ENCODE measurements at regions not wholly inside any gene's neighbourhood (a gene's known extent, or its start where the extent isn't known, plus 50 kb on each side); places are given as distances from the start of the nearest gene placed in this dataset.
"Not testable (repeated sequence)": the region's sequence is repeated elsewhere in the genome, so short reads cannot be mapped to it uniquely, and the experiment has no call there.

- no peak for DNase-seq
Observed at GRCh38 chr6:50899306-50899870, 80.7 kb downstream of the TFAP2B start.

DNA sequence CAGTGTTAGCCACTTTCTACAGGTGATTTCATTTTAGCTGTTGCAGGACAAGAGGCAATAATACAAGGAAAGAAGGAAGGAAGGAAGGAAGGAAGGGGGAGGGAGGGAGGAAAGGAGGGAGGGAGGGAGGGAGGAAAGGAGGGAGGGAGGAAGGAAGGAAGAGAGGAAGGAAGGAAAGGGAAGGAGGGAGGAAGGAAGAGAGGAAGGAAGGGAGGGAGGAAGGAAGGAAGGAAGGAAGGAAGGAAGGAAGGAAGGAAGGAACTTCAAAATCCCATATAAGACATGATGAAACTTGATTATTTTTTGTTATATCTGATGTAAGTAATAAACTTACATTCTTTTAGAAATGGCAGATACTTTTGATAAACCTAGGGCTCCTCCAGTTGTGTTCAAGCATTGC lies 83.6 kb downstream of the TFAP2B start:
- DNase-seq, result no peak

DNA sequence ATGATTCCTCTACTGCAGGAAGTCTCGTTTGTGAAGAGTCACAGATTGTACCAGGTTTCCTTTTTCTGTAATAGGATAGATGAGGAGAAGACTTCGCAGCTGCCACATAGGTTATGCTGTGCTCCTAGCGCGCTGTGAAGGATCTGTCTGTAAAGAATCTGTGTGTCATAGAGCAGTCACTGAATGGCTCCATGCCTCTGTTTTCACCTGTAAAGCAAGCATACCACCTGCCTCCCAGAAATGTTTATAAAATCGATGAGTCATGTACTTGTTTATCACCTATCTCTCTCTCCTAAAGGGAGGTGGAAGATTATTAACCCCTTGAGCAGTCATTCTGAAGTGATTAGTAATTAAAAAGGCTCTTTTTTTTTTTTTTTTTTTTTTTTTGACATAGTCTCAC lies 86.6 kb downstream of the TFAP2B start:
- DNase-seq, result no peak

DNA sequence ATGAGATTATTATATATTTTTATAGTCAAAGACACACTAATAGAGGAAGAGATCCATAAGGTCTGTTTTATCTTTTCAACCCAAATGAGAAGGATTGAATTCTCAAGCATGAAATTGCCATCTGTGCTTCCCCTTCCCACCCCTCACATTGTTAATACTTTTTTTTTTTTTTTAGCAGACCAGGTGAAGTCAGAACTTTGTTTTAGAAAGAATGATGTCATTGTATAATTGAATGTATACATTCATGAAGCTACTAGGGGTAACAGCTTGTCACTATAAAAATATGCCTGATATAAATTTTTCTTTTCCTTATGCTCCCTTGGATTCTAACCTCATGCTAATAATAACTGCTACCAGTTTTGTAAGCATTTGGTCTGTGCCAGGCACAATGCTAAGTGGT lies 88.9 kb downstream of the TFAP2B start:
- no peak for DNase-seq

GRCh38 chr6:50913105-50913770 lies 94.6 kb downstream of the TFAP2B start:
- DNase-seq, result no peak

GRCh38 chr6:50921378-50921777 lies 102.7 kb downstream of the TFAP2B start:
- DNase-seq, result not testable (repeated sequence)

DNA sequence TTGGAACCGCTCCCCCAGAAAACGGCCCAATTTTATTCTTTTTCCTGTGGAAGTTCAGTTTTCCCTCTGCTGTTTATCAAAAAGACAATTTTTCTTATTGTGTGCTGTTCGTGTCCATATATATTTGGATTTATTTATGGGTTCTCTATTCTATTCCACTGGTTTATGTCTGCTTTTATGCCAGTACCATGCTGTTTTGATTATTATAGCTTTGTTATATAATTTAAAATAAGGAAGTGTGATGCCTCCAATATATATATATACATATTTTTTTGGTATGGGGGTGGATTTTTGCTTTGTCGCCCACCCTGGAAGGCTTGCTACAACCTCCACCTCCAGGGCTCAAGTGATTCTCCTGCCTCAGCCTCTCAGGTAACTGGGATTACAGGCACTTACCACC lies 103.3 kb downstream of the TFAP2B start:
- no peak for DNase-seq

DNA sequence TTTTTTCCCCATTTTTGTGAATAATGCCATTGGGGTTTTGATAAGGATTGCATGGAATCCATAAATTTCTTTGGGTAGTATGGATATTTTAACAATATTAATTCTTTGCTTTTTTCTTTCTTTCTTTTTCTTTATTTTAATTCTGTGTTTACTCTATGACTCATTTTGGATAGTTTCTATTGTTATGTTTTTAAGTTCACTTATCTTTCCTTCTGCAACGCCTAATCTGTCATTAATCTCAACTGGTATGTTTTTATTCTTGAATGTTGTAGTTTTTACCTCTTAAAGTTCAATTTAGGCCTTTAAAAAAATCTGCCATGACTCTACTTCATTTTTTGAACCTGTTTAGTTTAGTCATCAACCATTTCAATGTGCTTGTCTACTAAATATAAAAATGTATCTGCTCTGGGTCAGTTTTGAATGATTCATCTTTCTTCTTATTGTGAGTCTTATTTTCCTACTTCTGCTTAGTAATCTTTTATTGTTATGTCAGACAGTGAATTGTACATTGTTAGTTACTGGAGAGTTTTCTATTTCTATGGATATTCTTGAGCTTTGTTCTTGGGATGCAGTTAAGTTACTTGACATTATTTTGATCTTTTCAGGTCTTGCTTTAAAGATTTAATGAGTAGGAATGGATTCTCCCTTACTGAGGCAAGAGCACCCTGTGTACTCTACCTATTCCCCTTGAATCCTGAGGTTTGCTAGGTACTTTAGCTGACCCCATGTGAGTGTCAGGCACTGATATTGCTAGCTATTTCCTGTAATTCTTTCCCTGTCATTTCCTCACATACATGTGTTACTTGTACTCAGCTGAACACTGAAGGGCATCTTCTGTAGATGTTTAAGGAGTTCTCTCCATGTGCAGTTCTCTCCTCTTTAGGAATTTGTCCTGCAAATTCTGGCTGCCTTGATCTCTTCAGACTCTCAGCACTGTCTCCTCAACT lies 104.2 kb downstream of the TFAP2B start:
- DNase-seq, result no peak

DNA sequence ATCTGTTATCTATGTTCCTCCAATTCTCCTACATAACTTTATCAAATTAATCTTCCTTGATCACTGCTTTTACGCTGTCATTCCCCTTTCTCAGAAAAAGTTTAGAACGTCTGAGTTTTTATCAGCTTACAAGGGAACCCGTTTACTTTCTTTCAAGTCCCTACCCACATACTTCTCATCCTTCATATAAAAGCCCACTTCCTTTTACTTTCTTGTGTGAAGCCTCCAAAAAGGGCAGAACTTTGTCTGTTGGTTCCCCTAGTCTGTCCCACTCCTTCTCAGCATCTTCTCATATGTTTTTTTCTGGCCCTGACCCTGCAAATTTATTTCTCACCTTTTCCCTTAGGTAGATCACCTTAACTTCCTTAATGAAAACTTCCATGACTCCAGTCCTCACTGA lies 106.1 kb downstream of the TFAP2B start:
- no peak for DNase-seq

- DNase-seq, result no peak
Observed at GRCh38 chr6:50925548-50925947, 106.9 kb downstream of the TFAP2B start.

DNA sequence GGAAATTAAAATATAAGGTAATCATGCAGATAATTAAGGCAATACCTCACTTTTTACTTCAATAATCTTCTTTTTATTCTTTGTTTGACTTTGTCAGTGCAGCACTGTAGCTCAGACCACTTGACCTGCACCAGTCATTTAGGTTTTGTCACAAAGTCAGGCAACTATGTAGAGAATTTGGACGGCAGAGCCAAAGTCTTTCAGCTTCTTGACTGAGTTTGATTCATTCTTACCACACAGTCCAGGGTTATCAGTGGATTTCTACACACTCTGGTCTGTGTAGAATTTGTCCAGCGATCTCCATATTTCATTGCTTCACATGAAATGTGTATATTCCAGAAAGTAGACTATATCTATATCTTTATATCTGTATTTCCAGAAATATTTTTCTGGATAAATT lies 107.3 kb downstream of the TFAP2B start:
- no peak for DNase-seq

DNA sequence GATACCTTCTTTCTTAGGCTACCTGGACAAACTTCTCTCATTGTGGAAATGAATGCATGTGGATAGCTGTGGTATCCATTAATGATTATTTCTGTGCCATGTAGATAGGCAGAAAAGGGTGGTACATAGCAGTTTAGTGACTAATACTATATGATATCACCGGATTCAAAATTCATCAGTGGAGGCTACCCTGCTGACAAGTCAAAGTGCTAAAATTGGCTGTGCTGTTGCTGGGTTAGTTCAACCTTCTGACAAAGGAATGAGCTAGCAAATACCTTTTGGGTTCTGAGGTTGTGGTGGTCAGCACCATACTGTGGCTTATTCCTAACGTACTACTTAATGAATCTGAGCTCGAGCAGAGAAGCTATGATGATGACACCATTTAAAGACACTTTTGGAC lies 109.1 kb downstream of the TFAP2B start:
- no peak for DNase-seq

DNA sequence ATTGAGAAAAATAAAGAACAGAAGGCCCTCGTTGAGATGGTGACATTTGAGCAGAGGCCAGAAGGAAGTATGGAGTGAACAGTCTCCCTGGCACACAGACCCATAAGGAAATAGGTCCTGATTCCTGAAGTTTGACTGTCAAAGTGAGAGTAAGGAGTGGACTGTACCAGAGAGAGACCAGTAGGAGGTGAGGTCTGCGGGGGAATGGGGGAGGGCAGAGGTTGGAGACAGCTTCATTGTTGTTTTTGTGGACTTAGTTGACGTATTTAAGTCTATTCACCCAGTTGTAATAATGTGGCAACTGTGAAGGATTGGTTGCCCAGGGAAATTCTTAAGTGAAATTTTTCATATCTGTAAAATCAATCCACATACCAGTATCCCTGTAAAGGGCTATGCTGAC lies 110.7 kb downstream of the TFAP2B start:
- DNase-seq, result no peak

GRCh38 chr6:50935442-50935841 lies 116.8 kb downstream of the TFAP2B start:
- DNase-seq, result no peak

- no peak for DNase-seq
Observed at GRCh38 chr6:50936277-50936681, 117.6 kb downstream of the TFAP2B start.

DNA sequence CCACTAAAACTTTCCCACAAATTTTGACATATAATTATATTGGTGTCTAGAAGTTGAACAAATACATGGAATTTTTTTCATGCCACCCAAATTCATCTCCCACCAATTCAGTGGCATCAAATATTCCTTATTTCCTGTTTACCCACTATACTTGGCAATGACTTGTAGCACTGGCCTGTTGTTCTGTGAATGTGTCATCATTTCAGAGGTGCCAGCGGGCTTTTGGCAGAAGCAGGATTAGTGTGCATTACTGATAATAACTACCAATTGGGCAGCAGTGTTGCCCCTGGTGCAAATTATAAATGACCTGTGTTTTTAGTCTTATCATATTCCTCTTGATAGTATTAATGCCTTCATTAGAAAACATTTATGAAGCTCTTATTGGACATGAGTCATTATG lies 121.3 kb downstream of the TFAP2B start:
- no peak for DNase-seq

GRCh38 chr6:50945789-50946188 lies 127.1 kb downstream of the TFAP2B start:
- no peak for DNase-seq

- DNase-seq, result no peak
Observed at GRCh38 chr6:50952092-50952907, 133.6 kb downstream of the TFAP2B start.

GRCh38 chr6:50956014-50956413 lies 137.3 kb downstream of the TFAP2B start:
- DNase-seq, result no peak

- DNase-seq, result no peak
Observed at GRCh38 chr6:50958148-50958697, 139.6 kb downstream of the TFAP2B start.

- no peak for DNase-seq
Observed at GRCh38 chr6:50959081-50959641, 140.5 kb downstream of the TFAP2B start.

DNA sequence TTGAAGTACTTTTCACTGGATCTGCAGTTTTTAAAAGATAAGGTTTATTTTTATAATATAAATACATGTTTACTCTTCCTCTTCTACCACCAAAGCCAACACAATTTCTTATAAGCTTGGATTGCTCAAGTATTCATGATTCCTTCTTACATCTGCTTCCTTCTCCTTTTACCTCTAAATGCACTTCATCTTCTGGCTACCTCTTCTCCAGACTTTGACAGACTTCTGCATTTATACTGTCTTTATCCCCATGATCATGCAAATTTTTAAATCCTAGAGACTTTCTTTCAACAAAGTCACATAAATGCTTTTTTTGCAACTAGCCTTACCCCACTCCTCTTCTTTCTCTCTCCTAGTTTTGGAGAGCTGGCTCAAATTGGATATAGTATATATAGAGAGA lies 142.9 kb downstream of the TFAP2B start:
- DNase-seq, result no peak

Data from NCI-H1092 treated with DMSO at 0.1 percent for 48 hours (cell line).